Stimulated activated CD4-positive, alpha-beta T cell treated with anti-CD3 and anti-CD28 coated beads, Interleukin-1b, Interleukin-23, amount 100 ng/mL, for 48 hours (primary cell): ENCODE measurements at regions not wholly inside any gene's neighbourhood (a gene's known extent, or its start where the extent isn't known, plus 50 kb on each side); places are given as distances from the start of the nearest gene placed in this dataset.

Experiments used
- DNase-seq: peaks from one replicate; pipeline ENCODE4 v3.0.0-alpha.2; 2020

DNA sequence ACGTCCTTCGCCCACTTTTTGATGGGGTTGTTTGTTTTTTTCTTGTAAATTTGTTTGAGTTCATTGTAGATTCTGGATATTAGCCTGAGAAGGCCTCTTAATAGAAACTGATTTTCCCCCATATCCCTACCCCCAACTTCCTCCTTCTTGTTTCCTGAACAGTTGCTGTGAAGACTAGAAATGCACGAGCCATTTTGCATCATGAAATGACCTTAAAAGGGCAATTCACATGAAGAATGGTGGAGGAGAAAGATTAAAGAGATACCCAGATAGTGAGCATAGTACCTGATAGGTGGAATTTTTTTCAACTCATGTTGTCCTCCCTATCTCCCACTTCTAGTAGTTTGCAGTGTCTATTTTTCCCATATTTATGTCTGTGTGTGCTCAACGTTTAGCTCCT is 55.2 kb upstream of the KCNH8 start:
- no peak for DNase-seq

DNA sequence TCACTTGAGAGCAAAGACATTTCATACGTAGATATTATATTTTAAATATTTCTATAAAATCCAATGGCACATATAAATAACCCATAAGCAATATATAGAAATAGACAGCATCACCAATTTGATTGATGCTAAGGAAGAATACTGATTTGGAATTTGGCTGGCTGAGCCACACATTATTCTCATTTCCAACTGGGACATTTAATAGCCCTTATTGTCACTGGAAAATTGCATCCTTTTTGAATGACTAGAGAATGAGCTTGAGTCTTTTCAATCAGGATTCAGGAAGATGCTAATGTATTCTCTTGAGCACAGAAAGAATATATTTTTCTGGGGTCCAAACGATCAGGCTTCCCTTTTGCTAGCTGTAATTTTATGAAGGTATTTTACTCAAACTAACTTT is 70.9 kb upstream of the KCNH8 start:
- no peak for DNase-seq

- DNase-seq, result no peak
These were observed 73.3 kb upstream of the KCNH8 start for GRCh38 chr3:19075037-19075436.

- no peak for DNase-seq
These were observed 73.9 kb upstream of the KCNH8 start for GRCh38 chr3:19074257-19074900.

- DNase-seq, result no peak
These were observed 74.8 kb upstream of the KCNH8 start for GRCh38 chr3:19073341-19074105.

DNA sequence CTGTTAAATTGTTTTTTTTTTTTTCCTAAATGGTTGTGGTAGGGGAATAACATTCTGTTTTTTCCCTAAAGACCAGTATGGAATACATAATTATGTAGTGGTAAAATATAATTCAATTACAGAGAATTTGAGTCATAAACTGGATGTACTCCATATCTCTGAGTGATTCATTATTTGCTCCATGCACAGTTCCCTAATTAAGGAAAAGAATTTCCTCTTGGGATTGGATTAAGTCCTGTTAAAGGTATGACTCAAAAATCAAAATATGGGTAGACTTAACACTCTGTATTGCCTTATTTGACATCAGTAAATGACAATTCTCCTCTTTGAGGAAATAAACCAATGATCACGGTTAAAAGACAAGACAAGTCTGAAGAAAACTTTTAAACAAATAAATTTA is 78.0 kb upstream of the KCNH8 start:
- no peak for DNase-seq

GRCh38 chr3:19065027-19065426 is 83.3 kb upstream of the KCNH8 start:
- DNase-seq, result no peak

DNA sequence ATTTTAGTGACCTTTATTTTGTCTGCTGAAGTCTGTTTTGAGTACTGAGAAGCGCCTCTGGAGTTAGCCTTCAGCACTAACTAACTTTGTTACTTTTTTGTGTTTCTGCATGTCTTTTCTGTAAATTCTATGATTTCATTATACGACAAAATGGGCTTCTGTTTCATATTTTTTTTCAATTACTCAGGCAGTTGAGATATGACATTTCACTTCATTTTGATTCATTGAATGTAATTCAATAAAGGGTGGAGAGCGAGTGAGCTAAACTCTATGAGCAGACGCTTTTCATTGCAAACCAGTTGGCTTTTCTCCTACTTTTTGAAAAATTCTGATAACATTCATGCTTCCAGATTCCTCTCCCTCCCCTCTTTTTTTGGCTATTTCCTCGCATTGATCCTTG is 84.4 kb upstream of the KCNH8 start:
- no peak for DNase-seq

DNA sequence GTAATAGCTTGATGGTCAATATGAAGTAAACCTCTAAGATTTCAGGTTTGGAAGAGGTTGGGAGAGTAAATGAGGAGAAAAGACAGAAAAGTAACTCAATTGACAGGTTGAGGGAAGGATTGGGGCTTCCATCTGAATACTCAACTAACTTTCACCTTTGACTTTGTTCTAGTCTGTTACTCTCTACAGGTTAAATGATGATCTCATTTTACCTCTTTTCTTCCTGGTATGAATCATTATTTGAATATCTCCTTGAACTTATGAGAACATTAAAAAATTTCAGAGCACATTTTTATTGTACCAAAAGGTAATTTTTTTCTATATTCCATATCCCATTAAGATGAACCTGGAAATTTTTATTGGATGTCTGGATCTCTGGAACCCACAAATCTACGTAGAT is 87.9 kb upstream of the KCNH8 start:
- DNase-seq, result no peak

- no peak for DNase-seq
These were observed 95.4 kb upstream of the KCNH8 start for GRCh38 chr3:19052874-19053273.

GRCh38 chr3:19046440-19046839 is 101.9 kb upstream of the KCNH8 start:
- no peak for DNase-seq

GRCh38 chr3:19030522-19030839 is 117.8 kb upstream of the KCNH8 start:
- DNase-seq, result no peak

- no peak for DNase-seq
These were observed 118.3 kb upstream of the KCNH8 start for GRCh38 chr3:19029837-19030521.

- no peak for DNase-seq
These were observed 122.9 kb upstream of the KCNH8 start for GRCh38 chr3:19025441-19025840.

DNA sequence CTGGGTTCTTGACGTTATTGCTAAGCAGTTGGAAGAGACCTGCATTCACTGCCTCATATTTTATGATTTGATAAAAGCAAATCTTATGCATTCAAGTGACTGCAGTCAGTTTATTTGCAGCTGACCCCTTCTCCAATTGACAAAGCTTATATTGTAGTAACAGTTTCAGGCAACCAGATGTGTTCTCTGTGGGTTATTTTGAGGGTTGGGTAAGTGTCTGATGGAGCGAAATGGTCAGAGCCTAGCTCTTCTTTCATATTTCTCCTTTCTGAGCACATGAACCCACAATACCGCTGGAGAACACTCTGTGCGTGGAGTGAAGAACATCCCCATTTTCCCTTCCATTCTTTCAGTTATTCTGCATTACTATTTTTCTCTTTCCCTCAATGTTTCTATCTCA is 125.8 kb upstream of the KCNH8 start:
- no peak for DNase-seq

- no peak for DNase-seq
These were observed 131.5 kb upstream of the KCNH8 start for GRCh38 chr3:19016851-19017250.

DNA sequence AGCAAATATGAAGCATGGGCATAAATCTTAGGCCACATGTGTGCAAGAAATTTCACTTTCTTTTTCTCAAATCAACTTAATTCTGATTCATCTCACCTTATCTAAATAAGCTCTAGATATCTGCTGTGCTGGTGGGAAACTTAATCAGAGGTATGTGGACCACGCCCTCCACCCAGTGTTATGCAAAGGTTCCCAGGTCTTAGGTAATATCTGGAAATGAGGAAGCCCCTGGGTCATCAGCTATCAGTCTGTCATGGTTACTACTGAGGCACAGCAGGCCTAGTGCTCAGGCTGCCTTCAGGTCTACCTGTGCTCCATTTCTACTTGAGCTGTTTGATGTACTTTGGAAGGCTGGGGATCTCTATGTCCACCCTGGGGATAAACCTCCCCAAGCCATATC is 134.4 kb upstream of the KCNH8 start:
- DNase-seq, result no peak

DNA sequence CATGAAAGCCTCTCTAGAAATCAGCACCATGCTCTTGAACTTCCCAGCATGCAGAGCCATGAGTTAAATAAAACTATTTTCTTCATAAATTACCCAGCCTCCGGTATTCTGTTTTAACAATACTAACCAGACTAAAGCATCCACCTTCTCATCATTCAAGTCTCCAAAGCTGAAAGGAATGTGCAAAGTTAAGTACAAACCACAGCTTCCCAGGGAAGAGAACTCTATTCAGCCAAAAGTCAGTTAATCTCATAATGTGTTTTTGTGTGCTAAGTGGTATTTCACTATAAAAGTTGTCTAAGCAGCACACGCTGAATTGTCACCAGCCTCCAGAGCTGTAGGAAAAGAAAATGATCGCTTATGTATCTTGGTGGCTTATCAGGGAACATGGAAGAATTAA is 135.5 kb upstream of the KCNH8 start:
- DNase-seq, result no peak

DNA sequence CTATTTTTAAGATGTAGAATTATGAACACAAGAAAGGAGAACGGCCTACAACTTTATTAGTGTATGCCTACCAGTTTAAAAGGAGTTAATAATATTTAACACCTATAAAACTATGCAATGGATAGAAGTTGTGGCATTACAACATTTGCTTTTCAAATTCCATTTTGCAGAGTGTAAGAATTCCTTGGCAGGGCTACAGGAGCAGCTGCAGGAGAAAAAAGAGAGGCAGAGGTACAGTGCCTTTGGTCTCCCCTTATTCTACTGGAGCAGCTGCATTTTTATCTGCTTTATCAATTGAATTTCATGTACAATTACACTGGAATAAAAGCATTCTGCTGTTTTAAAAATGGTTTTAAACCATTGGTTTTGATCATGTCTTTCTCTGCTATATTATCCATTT is 145.7 kb upstream of the KCNH8 start:
- no peak for DNase-seq

DNA sequence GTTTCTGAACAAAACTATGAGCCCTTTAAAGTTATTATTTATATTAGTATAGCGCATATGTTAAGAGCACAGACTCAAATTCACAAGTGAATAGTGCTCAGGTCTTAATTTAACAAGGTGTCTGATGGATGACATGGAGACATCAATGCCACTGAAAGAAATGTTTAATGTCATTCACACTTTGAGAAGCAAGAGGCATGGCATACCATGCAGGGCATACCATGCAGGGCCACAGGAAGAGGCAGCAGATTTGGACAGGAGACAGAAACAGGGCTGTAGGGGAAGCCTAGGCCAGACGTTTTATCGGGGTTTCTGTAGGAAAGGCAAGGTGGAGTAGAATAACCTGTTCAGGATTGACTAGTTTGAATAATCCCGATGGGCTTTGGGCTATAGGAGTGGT is 150.2 kb upstream of the KCNH8 start:
- DNase-seq, result no peak

- DNase-seq, result no peak
These were observed 155.6 kb upstream of the KCNH8 start for GRCh38 chr3:18992709-18993108.

GRCh38 chr3:18989237-18989795 is 159.0 kb upstream of the KCNH8 start:
- DNase-seq, result peak; percentile 21

GRCh38 chr3:18988614-18989229 is 159.6 kb upstream of the KCNH8 start:
- no peak for DNase-seq
